Stimulated activated CD4-positive, alpha-beta T cell treated with anti-CD3 and anti-CD28 coated beads, Interleukin-1b, Interleukin-23, amount 100 ng/mL, for 48 hours (primary cell): ENCODE measurements at regions not wholly inside any gene's neighbourhood (a gene's known extent, or its start where the extent isn't known, plus 50 kb on each side); places are given as distances from the start of the nearest gene placed in this dataset.
"Not testable (repeated sequence)": the region's sequence is repeated elsewhere in the genome, so short reads cannot be mapped to it uniquely, and the experiment has no call there.

Experiments used
- DNase-seq: peaks from one replicate; pipeline ENCODE4 v3.0.0-alpha.2; 2020

GRCh38 chr2:142314164-142314563 lies 183.3 kb upstream of the LRP1B start:
- no peak for DNase-seq

DNA sequence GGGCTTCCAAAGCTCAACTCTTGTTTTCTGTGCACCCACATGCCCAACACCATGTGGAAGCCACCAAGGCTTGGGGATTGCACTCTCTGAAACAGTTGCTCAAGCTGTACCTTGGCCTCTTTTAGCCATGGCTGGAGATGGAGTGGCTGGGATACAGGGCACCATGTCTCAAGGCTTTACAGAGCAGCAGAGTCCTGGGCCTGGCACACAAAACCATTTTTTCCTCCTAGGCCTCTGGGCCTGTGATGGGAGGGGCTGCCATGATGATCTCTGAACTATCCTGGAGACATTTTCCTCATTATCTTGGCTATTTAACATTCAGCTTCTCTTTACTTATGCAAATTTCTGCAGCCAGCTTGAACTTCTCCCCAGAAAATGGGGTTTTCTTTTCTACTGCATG lies 179.7 kb upstream of the LRP1B start:
- DNase-seq = no peak

DNA sequence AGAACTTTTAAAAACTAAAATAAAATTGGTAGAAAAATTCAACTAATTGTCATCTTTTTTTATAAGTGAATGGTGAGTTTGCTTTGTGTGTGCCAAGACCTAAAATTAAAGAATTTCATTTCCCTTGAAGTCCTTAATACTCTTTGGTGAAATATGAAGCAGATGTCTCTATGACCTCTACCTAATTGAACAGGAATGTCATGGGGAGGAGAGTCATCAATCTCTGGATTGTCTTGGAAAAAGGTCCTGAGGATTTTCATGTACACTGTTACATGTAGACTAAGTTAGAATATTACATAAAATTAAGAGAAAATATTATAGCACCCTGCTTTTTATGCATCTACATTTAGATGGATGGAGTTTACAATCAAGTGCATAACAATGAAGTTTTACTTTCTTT lies 177.9 kb upstream of the LRP1B start:
- no peak for DNase-seq

GRCh38 chr2:142307616-142308115 lies 176.8 kb upstream of the LRP1B start:
- no peak for DNase-seq

DNA sequence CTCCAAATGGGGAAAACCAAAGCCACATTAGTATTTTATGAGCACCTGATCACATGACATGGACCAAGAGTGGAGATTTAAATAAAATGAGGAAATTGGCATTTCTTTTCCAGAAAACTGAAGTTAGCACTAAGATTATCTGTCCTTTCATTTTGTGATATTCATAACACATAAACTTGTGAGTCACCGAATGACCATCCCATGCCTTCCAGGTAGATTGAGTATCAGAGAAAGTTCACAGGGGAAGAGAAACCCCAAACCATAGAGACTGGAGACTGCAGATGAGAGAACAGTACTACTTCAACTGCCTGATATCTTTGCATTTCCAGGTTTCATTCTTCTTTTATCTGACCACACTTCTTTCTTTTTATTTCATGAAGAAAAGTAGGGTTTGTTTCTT lies 176.3 kb upstream of the LRP1B start:
- DNase-seq = no peak

DNA sequence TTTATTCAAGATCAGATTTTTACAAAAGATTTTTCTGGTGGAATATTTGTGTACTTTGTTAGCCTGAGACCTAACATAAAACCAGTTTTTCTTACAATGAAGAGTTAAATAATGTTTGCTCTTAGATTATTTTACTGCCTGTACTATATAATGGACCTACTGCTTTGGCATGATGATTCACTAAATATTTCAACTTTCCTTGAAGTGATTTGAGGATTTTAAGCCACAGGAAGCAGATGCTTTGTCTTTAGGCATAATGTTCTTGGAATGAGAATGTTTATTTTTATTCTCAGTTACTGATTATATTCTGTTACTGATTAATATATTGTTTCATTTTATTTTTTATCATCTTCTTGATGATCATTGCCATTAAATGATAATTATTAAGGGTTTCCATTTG lies 175.3 kb upstream of the LRP1B start:
- DNase-seq = no peak

DNA sequence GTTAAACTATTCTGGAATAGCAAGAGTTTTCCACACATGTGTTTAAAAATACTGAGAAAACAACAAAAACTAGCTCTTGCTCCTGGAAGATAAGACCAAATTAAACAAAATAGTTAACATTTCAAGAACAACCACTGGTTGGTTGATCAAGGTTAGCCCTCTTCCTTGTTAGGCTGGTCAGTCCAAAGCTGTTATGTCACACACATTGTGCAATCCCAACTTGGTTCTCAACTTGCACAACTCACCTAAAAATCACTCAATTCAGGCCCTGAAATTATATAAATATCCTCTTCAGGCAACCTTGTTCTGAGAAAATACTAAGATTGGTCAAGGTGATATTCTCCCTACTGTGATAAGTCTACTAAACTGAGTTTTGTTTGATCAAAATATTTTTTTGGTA lies 169.7 kb upstream of the LRP1B start:
- no peak for DNase-seq

DNA sequence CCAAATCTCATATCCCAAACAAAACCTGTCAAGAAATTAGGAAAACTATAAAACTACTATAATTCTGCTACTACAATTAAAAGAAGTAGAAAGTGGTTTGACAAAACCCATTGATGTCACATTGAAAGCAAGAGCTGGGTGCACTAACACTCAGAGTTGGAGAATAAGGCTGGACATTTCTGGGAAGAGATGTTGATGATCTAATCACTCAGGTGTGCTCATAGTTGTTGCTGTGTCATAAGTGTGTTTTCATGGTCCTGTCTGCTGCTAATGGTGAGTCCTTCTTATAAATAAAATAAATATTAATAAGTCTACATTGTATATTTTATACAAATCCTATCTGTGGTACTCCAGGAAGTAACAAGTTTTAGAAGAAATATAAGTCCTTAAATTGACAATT lies 168.2 kb upstream of the LRP1B start:
- DNase-seq = no peak

DNA sequence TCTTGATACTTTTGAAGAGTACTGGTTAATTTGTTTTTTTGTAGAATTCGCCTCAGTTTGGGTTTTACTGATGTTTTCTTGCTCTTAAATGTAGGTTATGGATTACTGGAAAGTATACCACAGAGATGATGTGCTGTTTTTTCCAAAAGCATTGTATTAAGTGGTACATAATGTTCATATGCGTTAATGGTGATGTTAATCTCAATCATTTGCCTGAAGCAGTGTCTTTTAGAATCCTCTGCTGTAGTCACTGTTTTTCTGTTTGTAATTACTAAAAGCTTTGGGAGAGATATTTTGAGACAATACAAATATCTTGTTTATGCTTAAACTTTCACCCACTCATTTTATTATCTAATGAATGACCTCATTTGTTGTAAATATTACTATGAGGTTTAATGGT lies 163.4 kb upstream of the LRP1B start:
- no peak for DNase-seq

DNA sequence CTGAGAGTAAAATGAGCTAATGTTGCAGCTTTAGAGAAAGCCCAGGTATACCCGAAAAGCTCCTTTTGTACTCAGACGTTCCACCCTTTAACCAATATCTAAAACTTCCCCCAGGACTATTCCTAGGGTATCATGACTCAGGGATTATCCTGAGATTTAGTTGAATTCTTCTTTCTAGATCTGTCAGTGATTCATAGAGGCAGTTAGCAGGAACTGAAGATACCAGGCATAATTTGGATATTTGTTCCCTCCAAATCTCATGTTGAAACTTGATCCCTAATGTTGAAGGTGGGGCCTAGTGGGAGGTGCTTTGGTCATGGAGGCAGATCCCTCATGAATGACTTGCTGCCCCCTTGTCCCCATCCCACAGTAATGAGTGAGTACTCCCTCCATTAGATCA lies 161.2 kb upstream of the LRP1B start:
- no peak for DNase-seq

- no peak for DNase-seq
Observed at GRCh38 chr2:142290931-142291330, 160.1 kb upstream of the LRP1B start.

DNA sequence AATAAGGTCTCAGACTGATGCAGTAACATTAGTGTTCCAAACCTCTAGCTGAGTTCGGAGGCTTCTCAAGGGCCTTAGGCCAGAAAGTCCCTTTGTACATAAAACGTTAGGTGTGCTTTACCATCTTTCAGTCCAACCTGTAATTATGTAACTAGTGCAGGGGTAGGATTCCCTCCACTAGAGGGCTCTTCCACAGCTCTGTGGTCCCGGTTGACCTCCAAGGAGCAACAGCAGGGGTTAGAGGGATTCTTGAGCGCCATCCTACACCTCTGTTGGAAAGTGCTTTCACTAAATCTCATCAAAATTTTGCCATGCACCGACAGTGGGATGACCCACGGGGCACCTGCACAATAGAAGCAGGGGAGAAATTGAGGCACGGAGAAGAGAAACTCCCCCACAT lies 155.8 kb upstream of the LRP1B start:
- DNase-seq = no peak

- DNase-seq = no peak
Observed at GRCh38 chr2:142285480-142285879, 154.7 kb upstream of the LRP1B start.

DNA sequence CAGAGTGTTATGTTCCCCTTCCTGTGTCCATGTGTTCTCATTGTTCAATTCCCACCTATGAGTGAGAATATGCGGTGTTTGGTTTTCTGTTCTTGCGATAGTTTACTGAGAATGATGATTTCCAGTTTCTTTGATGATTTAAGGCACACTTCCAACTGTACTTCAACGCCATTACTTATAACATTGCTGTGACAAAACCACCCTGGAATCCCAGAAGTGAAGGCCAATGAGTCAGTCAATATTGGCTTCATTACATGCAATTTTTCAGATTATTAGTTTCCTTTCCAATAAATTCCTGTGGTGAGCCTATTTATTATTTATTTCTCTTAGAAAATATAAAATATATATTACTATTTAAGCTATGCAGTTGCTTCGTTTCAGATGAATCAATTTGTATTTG lies 153.5 kb upstream of the LRP1B start:
- DNase-seq = not testable (repeated sequence)

GRCh38 chr2:142280831-142281230 lies 150.0 kb upstream of the LRP1B start:
- no peak for DNase-seq

DNA sequence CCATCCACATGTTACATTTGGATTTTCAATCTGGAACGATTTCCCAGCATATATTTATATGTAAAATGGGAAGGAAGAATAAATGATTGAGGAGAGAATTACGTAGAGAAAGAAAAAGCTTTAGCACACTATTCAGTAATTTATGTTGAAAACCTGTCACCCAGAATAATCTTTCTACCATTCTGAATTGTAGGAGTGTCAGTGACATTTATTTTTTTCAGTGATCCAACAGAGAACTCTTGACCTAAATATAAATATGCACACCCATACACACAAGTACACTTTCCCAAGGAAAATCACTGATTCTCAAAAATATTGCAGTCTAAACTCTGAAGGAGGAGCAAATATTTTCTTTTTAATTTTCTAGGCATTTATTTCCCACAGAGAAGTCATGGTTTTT lies 140.2 kb upstream of the LRP1B start:
- DNase-seq = no peak

- no peak for DNase-seq
Observed at GRCh38 chr2:142270291-142270690, 139.5 kb upstream of the LRP1B start.

DNA sequence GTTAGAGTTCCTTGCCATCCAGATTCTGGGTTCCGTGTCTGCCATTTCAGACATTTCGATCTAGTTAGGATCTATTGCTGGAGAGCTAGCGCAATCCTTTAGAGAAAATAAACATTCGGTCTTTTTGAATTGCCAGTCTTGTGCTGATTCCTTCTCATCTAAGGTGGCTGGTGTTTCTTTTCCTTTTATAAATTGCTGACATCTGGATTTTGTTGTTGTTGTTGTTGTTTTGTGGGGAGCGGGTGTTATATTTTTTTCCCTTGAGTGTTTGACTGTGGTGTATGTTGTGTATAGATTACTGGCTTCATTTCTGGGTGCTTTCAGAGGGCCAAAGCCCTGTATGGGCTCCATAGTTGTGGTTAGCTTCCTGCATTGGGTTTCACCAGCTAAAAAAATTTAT lies 128.5 kb upstream of the LRP1B start:
- DNase-seq = no peak

- DNase-seq = no peak
Observed at GRCh38 chr2:142254031-142254430, 123.2 kb upstream of the LRP1B start.

- DNase-seq = no peak
Observed at GRCh38 chr2:142241016-142241415, 110.2 kb upstream of the LRP1B start.

- no peak for DNase-seq
Observed at GRCh38 chr2:142236181-142236580, 105.4 kb upstream of the LRP1B start.

DNA sequence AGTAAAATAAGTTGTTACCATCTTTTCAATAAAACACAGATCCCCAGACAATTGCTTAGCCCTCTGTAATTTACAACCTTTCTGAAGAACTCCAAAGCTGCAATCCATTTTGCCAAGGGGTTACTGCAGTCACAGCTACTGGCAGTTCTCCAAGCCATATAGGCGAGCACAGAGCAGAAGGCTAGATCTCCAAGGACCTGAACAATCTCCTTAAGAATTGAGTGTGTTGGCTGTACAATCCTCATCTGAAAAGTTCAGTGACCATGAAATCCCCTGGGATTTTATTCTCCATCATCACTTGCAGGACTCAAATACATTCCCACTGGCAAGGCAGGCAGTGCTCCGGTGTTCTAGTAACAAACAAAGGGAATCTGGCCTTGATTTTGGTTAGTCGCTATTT lies 103.9 kb upstream of the LRP1B start:
- DNase-seq = no peak

- no peak for DNase-seq
Observed at GRCh38 chr2:142223309-142223708, 92.5 kb upstream of the LRP1B start.

DNA sequence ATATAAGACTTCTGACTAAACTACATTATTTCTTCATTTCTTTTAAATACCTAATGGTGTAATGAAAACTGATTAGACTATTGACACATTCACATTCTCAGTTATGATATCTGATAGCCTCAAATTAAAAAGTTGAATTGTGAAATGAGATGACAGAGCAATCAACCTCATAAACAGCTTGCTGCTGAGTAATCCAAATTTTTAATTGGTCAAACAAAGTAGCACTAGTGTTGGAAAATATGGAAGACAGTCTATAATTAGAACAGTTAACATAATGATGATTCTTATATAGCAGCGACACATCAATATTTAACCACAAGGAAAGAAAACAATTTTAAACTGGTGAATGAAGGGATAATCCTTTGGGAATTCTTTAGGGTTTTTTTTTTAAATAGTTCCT lies 91.9 kb upstream of the LRP1B start:
- DNase-seq = no peak

GRCh38 chr2:142220901-142221300 lies 90.1 kb upstream of the LRP1B start:
- DNase-seq = no peak

DNA sequence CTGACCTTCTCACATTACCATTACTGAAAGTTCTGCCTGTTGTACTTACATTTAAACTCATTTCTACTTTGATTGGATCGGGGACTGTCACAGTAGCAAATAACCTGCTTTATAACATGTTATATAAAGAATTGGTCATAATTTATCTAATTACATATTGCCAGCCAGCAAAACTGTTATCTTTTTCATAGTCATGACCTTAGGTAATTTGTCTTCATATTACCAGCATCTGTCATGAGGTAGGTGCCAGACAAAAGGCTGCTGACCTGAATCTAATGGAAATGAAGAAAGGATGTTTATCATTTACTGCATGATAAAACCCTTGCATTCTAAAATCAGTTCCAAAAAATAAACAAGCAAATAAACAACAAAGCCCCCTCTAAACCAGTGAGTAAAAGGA lies 89.4 kb upstream of the LRP1B start:
- DNase-seq = no peak
